Effector memory CD4-positive, alpha-beta T cell (primary cell): ENCODE measurements at regions not wholly inside any gene's neighbourhood (a gene's known extent, or its start where the extent isn't known, plus 50 kb on each side); places are given as distances from the start of the nearest gene placed in this dataset.

Experiments used
- DNase-seq, 3 donors: peaks; one replicate each; pipeline ENCODE4 v3.0.0-alpha.2; 2020
- H3K27ac ChIP-seq: 2 replicates; pipeline ENCODE4 v1.7.0; 2013; ENCODE audit warnings: mild to moderate bottlenecking, low read length, moderate library complexity; ENCODE audit not compliant: insufficient read depth, poor library complexity, severe bottlenecking
- H3K27me3 ChIP-seq: replicated peaks from 2 replicates; pipeline ENCODE4 v1.7.0; 2013; ENCODE audit warnings: mild to moderate bottlenecking, low read length; ENCODE audit not compliant: insufficient read depth, control insufficient read depth, poor library complexity, severe bottlenecking
- H3K36me3 ChIP-seq: 2 replicates; pipeline ENCODE4 v1.7.0; 2013; ENCODE audit warnings: mild to moderate bottlenecking, low read length, moderate library complexity; ENCODE audit not compliant: control insufficient read depth, insufficient read depth
- H3K4me1 ChIP-seq: 2 replicates; pipeline ENCODE4 v1.7.0; 2013; ENCODE audit warnings: low read length, mild to moderate bottlenecking; ENCODE audit not compliant: control insufficient read depth, insufficient read depth, poor library complexity, severe bottlenecking
- H3K4me3 ChIP-seq: 2 replicates; pipeline ENCODE4 v1.7.0; 2013; ENCODE audit warnings: low read length, low read depth, mild to moderate bottlenecking; ENCODE audit not compliant: insufficient read depth, poor library complexity, severe bottlenecking
- H3K9me3 ChIP-seq: 2 replicates; pipeline ENCODE4 v1.7.0; 2013; ENCODE audit warnings: mild to moderate bottlenecking, low read length, moderate library complexity; ENCODE audit not compliant: control insufficient read depth

DNA sequence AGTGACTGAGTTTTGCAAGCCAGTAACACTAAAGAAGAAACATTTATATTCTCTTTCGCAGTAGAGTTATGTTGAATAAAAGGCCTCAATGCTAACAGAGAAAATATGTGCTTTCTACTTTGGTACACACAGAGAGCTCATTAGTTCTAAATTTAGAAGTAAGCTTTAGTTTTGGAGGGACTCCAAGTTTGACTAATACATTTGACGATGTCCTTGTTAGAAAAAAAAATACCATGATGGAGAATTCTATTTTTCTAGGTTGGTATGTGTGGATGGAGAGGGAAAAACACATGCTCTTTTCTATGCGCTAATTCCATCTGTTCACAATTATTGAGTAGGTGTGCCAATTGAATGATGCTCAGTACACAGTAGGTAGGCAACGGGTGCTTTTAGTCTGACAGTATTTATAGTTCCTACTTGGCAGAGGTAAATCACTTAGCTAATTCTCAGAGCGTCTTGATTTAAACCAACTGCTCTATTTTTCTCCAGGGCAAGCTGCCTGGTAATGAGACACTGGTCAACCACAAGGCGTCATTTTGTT, 327.2 kb upstream of the AKR1E2 start:
- DNase-seq = no peak

GRCh38 chr10:4494551-4494950, 331.5 kb upstream of the AKR1E2 start:
- Histone ChIP-seq H3K27me3 (no peaks in the 10 kb centered on the region), H3K36me3 (no peaks in the 10 kb centered on the region), H3K9me3 (no peaks in the 10 kb centered on the region), H3K4me1 (no peaks in the 10 kb centered on the region), H3K4me3 (no peak overlapping the region), H3K27ac (no peak overlapping the region)
- no peak for DNase-seq

More for the DNA sequence above, 327.2 kb upstream of the AKR1E2 start:
- Histone ChIP-seq H3K4me3 (no peak overlapping the region), H3K4me1 (no peaks in the 10 kb centered on the region), H3K9me3 (no peaks in the 10 kb centered on the region), H3K27ac (no peak overlapping the region), H3K27me3 (no peaks in the 10 kb centered on the region), H3K36me3 (no peaks in the 10 kb centered on the region)

- H3K36me3 ChIP-seq = no peaks in the 10 kb centered on the region
- H3K4me1 ChIP-seq = no peaks in the 10 kb centered on the region
- no peaks in the 10 kb centered on the region for H3K9me3 ChIP-seq
- no peak overlapping the region for H3K27ac ChIP-seq
- H3K27me3 ChIP-seq = no peaks in the 10 kb centered on the region
- no peak overlapping the region for H3K4me3 ChIP-seq
- no peak for DNase-seq
Measured at GRCh38 chr10:4492202-4492601, 333.8 kb upstream of the AKR1E2 start.

GRCh38 chr10:4488904-4489303, 337.1 kb upstream of the AKR1E2 start:
- Histone ChIP-seq H3K36me3 (no peaks in the 10 kb centered on the region), H3K27me3 (no peaks in the 10 kb centered on the region), H3K27ac (no peak overlapping the region), H3K4me1 (no peaks in the 10 kb centered on the region), H3K9me3 (no peaks in the 10 kb centered on the region), H3K4me3 (no peak overlapping the region)
- no peak for DNase-seq

DNA sequence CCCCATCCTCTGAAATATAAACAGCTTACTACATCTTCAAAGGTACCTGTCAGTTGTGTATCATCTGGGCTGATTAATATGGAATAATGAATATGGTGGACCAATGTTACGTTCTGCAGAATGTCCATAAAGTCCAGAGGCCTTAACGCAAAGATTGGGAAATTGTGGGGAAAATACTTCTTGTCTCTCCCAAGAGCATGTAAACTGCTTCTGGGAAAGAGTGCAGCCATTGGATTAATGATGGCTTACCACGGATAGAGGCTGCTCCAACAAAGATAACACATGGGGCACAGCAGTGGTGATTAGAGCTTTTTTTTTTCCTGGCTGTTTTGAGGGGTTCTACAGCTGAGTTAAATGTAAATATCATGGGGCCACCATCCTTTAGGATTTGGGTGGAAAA, 340.4 kb upstream of the AKR1E2 start:
- Histone ChIP-seq H3K27ac (no peak overlapping the region), H3K27me3 (no peaks in the 10 kb centered on the region), H3K4me3 (no peak overlapping the region), H3K4me1 (no peaks in the 10 kb centered on the region), H3K36me3 (no peaks in the 10 kb centered on the region), H3K9me3 (no peaks in the 10 kb centered on the region)
- no peak for DNase-seq

GRCh38 chr10:4483811-4484210, 342.2 kb upstream of the AKR1E2 start:
- Histone ChIP-seq H3K27me3 (no peaks in the 10 kb centered on the region), H3K36me3 (no peaks in the 10 kb centered on the region), H3K9me3 (no peaks in the 10 kb centered on the region), H3K4me3 (no peak overlapping the region), H3K27ac (no peak overlapping the region), H3K4me1 (no peaks in the 10 kb centered on the region)
- no peak for DNase-seq

DNA sequence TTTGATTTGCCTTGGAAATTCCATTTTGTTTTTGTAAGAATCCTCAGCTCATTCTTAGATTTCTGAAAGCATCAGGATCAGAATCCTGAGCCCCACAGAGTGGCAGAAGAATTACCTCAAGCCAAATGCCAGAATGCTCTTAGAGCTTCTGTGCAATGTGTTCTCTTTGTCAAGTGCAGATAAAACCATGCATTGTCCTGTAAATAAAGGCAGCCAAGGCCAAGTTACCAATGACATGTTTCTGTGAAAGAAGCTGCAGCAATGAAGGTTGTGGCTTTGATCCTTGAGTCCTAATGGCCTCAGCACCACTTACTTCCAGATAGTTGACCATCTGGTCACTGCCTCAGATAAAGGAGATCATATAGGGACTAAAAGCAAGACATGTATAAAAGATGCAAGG, 343.3 kb upstream of the AKR1E2 start:
- no peaks in the 10 kb centered on the region for H3K27me3 ChIP-seq
- no peak overlapping the region for H3K4me3 ChIP-seq
- no peaks in the 10 kb centered on the region for H3K9me3 ChIP-seq
- no peaks in the 10 kb centered on the region for H3K36me3 ChIP-seq
- H3K27ac ChIP-seq = no peak overlapping the region
- DNase-seq = no peak
- H3K4me1 ChIP-seq = no peaks in the 10 kb centered on the region

DNA sequence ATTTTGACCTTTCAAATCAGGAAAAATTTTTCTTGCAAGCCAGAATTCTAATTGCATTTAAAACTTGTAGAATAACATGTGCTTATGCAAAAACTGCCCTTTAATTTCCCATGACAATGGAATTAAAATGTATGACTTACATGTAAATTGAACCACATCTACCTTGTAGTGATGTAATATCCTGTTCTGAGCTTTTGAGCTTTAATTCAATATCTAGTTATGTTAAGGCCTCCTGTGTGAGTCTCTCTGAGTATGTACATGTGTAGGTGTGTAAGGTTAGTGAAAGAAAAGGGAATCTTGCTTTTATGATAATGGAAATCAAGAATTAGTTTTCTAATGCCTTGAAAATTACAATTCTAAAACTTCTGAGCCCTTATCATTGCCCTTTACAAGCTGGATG, 344.8 kb upstream of the AKR1E2 start:
- DNase-seq = no peak
- Histone ChIP-seq H3K27me3 (no peaks in the 10 kb centered on the region), H3K4me1 (no peaks in the 10 kb centered on the region), H3K4me3 (no peak overlapping the region), H3K36me3 (no peaks in the 10 kb centered on the region), H3K27ac (no peak overlapping the region), H3K9me3 (no peaks in the 10 kb centered on the region)

DNA sequence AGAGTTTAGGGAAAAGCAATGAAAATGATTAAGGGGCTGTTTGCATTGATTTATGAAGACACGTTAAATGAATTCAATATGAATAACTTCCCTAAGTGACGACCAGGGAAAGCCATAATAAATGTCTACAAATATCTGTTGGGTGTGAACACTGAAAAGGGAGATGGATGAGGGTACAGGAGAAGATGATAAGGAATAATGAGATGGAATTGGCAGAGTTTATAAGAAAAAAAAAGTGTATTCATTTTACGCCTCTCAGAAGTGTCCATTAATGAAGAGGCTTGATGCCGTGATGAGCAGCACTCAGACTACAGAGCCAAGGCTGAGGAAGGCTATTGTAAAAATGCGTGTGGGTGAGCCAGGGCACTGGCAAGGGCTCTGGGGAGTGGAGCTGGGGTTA, 346.7 kb upstream of the AKR1E2 start:
- Histone ChIP-seq H3K27ac (no peak overlapping the region), H3K9me3 (no peaks in the 10 kb centered on the region), H3K4me3 (no peak overlapping the region), H3K27me3 (no peaks in the 10 kb centered on the region), H3K4me1 (no peaks in the 10 kb centered on the region), H3K36me3 (no peaks in the 10 kb centered on the region)
- no peak for DNase-seq

- H3K4me1 ChIP-seq = no peaks in the 10 kb centered on the region
Measured at GRCh38 chr10:4477664-4478063, 348.3 kb upstream of the AKR1E2 start.

More at GRCh38 chr10:4477664-4478063, 348.3 kb upstream of the AKR1E2 start:
- H3K36me3 ChIP-seq = no peaks in the 10 kb centered on the region
- H3K27me3 ChIP-seq = no peaks in the 10 kb centered on the region
- no peaks in the 10 kb centered on the region for H3K9me3 ChIP-seq
- H3K4me3 ChIP-seq = no peak overlapping the region
- DNase-seq = no peak
- no peak overlapping the region for H3K27ac ChIP-seq
